Astrocyte (in vitro differentiated cells and primary cell): ENCODE measurements at regions not wholly inside any gene's neighbourhood (a gene's known extent, or its start where the extent isn't known, plus 50 kb on each side); places are given as distances from the start of the nearest gene placed in this dataset.

Experiments
- DNase-seq: peaks from one replicate; pipeline ENCODE4 v3.0.0-alpha.2; 2010; ENCODE audit warnings: low read depth
- FAIRE-seq: peaks from 2 replicates; lab custom pipeline; 2011; peaks lifted over from hg19 to GRCh38; lab: Jason Lieb, UNC
- H2AFZ ChIP-seq: 2 replicates; pipeline ENCODE4 v1.6.0; 2012; ENCODE audit warnings: low read depth, low read length, inconsistent platforms
- H3K27ac ChIP-seq: 2 replicates; pipeline ENCODE4 v1.5.1; 2011; ENCODE audit warnings: low read depth, low read length, inconsistent platforms
- H3K27me3 ChIP-seq: 2 replicates; pipeline ENCODE4 v1.6.0; 2011; ENCODE audit warnings: low read length, inconsistent platforms; ENCODE audit not compliant: insufficient read depth
- H3K36me3 ChIP-seq: 2 replicates; pipeline ENCODE4 v1.5.1; 2011; ENCODE audit warnings: low read length, inconsistent platforms; ENCODE audit not compliant: insufficient read depth
- H3K4me1 ChIP-seq: 2 replicates; pipeline ENCODE4 v1.5.1; 2011; ENCODE audit warnings: low read length, inconsistent platforms; ENCODE audit not compliant: insufficient read depth
- H3K4me2 ChIP-seq: 2 replicates; pipeline ENCODE4 v1.6.0; 2012; ENCODE audit warnings: low read length, inconsistent platforms
- H3K4me3 ChIP-seq: 2 replicates; pipeline ENCODE4 v1.5.1; 2011; ENCODE audit warnings: low read depth, mild to moderate bottlenecking, low read length, inconsistent platforms; ENCODE audit not compliant: insufficient read depth
- H3K79me2 ChIP-seq: 2 replicates; pipeline ENCODE4 v1.6.0; 2012; ENCODE audit warnings: mild to moderate bottlenecking, low read length, inconsistent platforms; ENCODE audit not compliant: insufficient read depth
- H3K9ac ChIP-seq: 2 replicates; pipeline ENCODE4 v1.6.0; 2012; ENCODE audit warnings: mild to moderate bottlenecking, low read length, inconsistent platforms
- H3K9me3 ChIP-seq: 2 replicates; pipeline ENCODE4 v1.5.1; 2012; ENCODE audit warnings: low read depth, mild to moderate bottlenecking, low read length, inconsistent platforms; ENCODE audit not compliant: insufficient read depth
- H4K20me1 ChIP-seq: 2 replicates; pipeline ENCODE4 v1.6.0; 2012; ENCODE audit warnings: low read length, inconsistent platforms; ENCODE audit not compliant: insufficient read depth
- H3K27ac Mint-ChIP-seq: one replicate; pipeline ENCODE4 v1.8.0; 2021; ENCODE audit warnings: mild to moderate bottlenecking, mixed read lengths; ENCODE audit not compliant: unreplicated experiment
- H3K27me3 Mint-ChIP-seq: one replicate; pipeline ENCODE4 v1.8.0; 2021; ENCODE audit warnings: low read depth, mixed read lengths; ENCODE audit not compliant: unreplicated experiment
- H3K36me3 Mint-ChIP-seq: one replicate; pipeline ENCODE4 v1.8.0; 2021; ENCODE audit warnings: low read depth, mixed read lengths; ENCODE audit not compliant: unreplicated experiment
- H3K4me1 Mint-ChIP-seq: one replicate; pipeline ENCODE4 v1.8.0; 2021; ENCODE audit warnings: low read depth, mixed read lengths; ENCODE audit not compliant: unreplicated experiment
- H3K4me3 Mint-ChIP-seq: one replicate; pipeline ENCODE4 v1.8.0; 2021; ENCODE audit warnings: mild to moderate bottlenecking, moderate library complexity, mixed read lengths; ENCODE audit not compliant: unreplicated experiment
- H3K9me3 Mint-ChIP-seq: one replicate; pipeline ENCODE4 v1.8.0; 2021; ENCODE audit warnings: mild to moderate bottlenecking, mixed read lengths; ENCODE audit not compliant: unreplicated experiment
- EZH2 ChIP-seq: IDR thresholded peaks from 2 replicates; pipeline ENCODE4 v1.6.1; 2012; ENCODE audit warnings: mild to moderate bottlenecking, low read length, inconsistent platforms; ENCODE audit not compliant: insufficient read depth
- TF ChIP-seq, protein P1 (sequence below): IDR thresholded peaks from 2 replicates; pipeline ENCODE4 v1.5.1; 2011; ENCODE audit warnings: low read depth, mild to moderate bottlenecking, inconsistent platforms, low read length, moderate library complexity; ENCODE audit not compliant: insufficient read depth

DNA sequence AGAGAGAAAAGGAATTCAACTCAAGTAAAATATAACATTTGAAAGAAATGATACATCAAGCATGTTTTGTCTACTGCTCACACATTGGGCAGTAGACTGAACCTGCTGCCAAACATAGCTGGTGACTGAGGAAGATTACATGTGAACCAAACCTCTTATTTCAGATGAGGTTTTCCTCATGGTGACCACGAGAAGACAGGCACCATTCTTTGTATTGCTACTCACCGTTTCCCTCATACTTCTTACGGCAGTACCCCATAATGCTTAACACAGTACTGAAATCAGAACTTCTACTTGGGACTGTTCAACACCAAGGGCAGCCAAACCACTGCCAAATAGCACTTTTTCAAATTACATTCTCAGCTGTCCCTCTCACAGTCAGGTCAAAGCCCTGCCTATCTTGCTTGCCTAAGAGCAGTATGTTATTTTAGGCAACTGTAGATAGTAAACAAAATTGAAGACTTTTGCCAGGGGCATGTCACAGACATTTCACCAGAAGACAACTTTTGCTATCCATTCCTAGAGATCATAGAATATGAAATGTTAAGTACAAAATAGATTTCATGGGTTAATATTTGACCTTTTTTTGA lies 167.1 kb upstream of the DOK6 start:
- H3K4me1 Mint-ChIP-seq = peaks cover 2% of the 10 kb centered on the region
- Histone ChIP-seq H3K4me2 (no peak overlapping the region), H3K4me1 (no peaks in the 10 kb centered on the region), H3K9me3 (no peaks in the 10 kb centered on the region), H3K9ac (no peak overlapping the region), H3K27me3 (no peaks in the 10 kb centered on the region), H4K20me1 (no peaks in the 10 kb centered on the region), H3K4me3 (no peak overlapping the region), H3K27ac (no peak overlapping the region), H3K79me2 (no peaks in the 10 kb centered on the region), H3K36me3 (no peaks in the 10 kb centered on the region), H2AFZ (no peak overlapping the region)
- no peaks in the 10 kb centered on the region for H3K27me3 Mint-ChIP-seq
- FAIRE-seq = no peak
- DNase-seq = peak; percentile 42
- no peak overlapping the region for H3K27ac Mint-ChIP-seq
- H3K9me3 Mint-ChIP-seq = no peaks in the 10 kb centered on the region
- H3K4me3 Mint-ChIP-seq = no peak overlapping the region
- H3K36me3 Mint-ChIP-seq = no peaks in the 10 kb centered on the region
- TF ChIP-seq, protein P1, sequence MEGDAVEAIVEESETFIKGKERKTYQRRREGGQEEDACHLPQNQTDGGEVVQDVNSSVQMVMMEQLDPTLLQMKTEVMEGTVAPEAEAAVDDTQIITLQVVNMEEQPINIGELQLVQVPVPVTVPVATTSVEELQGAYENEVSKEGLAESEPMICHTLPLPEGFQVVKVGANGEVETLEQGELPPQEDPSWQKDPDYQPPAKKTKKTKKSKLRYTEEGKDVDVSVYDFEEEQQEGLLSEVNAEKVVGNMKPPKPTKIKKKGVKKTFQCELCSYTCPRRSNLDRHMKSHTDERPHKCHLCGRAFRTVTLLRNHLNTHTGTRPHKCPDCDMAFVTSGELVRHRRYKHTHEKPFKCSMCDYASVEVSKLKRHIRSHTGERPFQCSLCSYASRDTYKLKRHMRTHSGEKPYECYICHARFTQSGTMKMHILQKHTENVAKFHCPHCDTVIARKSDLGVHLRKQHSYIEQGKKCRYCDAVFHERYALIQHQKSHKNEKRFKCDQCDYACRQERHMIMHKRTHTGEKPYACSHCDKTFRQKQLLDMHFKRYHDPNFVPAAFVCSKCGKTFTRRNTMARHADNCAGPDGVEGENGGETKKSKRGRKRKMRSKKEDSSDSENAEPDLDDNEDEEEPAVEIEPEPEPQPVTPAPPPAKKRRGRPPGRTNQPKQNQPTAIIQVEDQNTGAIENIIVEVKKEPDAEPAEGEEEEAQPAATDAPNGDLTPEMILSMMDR = no peak
- TF ChIP-seq EZH2 = no peak

DNA sequence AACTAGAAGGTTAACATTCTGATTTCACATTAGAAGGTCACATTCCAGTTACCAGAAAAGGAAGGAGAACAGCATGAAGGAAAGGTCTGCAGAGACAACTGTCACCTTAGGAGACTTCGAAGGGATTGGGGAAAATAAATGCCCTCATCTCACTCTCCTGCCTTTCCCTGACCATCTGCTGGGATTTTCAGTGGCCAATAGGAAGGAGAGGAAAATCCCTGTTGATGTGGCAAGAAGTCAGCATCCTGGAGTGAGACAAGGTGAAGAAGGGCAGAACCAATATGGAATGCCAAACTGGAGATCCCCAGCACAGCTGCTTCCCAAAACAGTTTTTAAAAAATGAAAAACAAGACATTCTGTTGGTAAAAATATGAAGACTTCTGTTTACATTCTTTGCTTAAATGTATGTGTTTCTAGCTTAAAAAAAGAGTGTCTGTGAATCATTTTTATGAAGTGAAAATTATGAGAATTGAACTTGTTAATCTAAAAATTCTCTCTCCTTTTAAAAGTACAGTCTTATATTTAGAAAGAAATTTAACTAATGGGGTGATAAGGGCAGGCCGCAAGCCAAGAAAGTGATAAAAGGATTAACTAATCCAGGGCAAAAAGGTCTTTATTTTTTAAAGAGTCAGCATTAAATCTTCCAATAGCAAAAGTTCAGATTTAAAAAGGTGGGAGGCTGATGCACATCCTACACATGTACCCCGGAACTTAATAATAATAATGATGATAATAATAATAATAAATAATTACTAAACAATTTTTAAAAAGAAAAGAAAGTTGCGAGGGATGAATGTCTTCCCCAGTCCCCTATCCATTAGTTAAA lies 160.6 kb upstream of the DOK6 start:
- Histone ChIP-seq H3K9me3 (no peaks in the 10 kb centered on the region), H4K20me1 (no peaks in the 10 kb centered on the region), H3K27ac (no peak overlapping the region), H3K27me3 (no peaks in the 10 kb centered on the region), H3K36me3 (no peaks in the 10 kb centered on the region), H3K4me2 (no peak overlapping the region), H3K9ac (no peak overlapping the region), H3K4me3 (no peak overlapping the region), H2AFZ (no peak overlapping the region), H3K4me1 (no peaks in the 10 kb centered on the region), H3K79me2 (no peaks in the 10 kb centered on the region)
- Mint-ChIP-seq H3K9me3 (no peaks in the 10 kb centered on the region), H3K4me3 (no peak overlapping the region), H3K4me1 (no peaks in the 10 kb centered on the region), H3K27me3 (no peaks in the 10 kb centered on the region), H3K36me3 (no peaks in the 10 kb centered on the region), H3K27ac (no peak overlapping the region)
- no peak for DNase-seq
- FAIRE-seq = no peak
- no peak for TF ChIP-seq EZH2
- TF ChIP-seq, protein P1 = no peak

- DNase-seq (no peak), FAIRE-seq (no peak)
- Histone ChIP-seq H4K20me1 (no peaks in the 10 kb centered on the region), H3K27ac (no peak overlapping the region), H3K27me3 (no peaks in the 10 kb centered on the region), H3K4me1 (no peaks in the 10 kb centered on the region), H2AFZ (no peak overlapping the region), H3K4me2 (no peak overlapping the region), H3K9ac (no peak overlapping the region), H3K4me3 (no peak overlapping the region), H3K9me3 (no peaks in the 10 kb centered on the region), H3K79me2 (no peaks in the 10 kb centered on the region), H3K36me3 (no peaks in the 10 kb centered on the region)
- H3K36me3 Mint-ChIP-seq = no peaks in the 10 kb centered on the region
- TF ChIP-seq EZH2 = no peak
- TF ChIP-seq, protein P1 = no peak
- no peaks in the 10 kb centered on the region for H3K27me3 Mint-ChIP-seq
- no peak overlapping the region for H3K4me3 Mint-ChIP-seq
- H3K27ac Mint-ChIP-seq = no peak overlapping the region
- no peaks in the 10 kb centered on the region for H3K4me1 Mint-ChIP-seq
- no peaks in the 10 kb centered on the region for H3K9me3 Mint-ChIP-seq
Measured at GRCh38 chr18:69246027-69246426, 154.7 kb upstream of the DOK6 start.
